Stimulated activated CD8-positive, alpha-beta memory T cell treated with anti-CD3 and anti-CD28 coated beads, Interleukin-15, amount 100 ng/mL, for 48 hours (primary cell): ENCODE measurements at regions not wholly inside any gene's neighbourhood (a gene's known extent, or its start where the extent isn't known, plus 50 kb on each side); places are given as distances from the start of the nearest gene placed in this dataset.

Experiments used
- DNase-seq, 2 donors: peaks; one replicate each; pipeline ENCODE4 v3.0.0-alpha.2; 2020; ENCODE audit warnings: low read depth in 2 of 2

DNA sequence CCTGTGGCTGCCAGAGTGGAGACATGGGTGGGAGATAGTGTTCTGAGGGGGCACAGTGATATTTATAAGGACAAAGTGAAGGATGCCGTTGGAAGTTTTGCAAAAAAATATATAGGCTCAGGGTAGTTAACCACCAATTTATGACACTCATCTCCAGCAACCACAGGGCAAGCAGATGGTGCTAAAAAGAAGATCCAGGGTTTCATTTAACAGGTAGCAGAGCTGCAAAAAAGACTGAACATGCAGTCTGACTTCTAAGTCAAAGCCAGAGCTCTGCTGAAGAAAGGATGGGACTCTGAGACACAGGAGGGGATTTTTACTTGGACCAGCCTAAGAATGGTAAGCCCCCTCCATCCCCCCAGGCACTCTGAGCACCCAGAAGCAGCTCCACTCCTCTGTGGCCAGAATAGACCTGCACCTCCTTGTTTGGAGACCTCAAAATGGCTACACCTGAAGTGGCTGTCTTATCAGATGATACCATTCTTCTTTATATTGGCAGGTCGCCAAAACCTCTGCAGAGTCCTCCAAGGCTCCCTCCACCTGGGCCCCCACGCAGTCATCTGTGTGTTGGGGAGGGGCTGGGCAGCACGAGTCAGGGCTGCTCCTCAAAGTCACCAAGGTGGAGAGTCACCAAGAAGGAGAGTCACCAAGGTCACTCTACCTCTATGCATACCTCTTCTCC, 161.4 kb upstream of the FAM9B start:
- no peak for DNase-seq

DNA sequence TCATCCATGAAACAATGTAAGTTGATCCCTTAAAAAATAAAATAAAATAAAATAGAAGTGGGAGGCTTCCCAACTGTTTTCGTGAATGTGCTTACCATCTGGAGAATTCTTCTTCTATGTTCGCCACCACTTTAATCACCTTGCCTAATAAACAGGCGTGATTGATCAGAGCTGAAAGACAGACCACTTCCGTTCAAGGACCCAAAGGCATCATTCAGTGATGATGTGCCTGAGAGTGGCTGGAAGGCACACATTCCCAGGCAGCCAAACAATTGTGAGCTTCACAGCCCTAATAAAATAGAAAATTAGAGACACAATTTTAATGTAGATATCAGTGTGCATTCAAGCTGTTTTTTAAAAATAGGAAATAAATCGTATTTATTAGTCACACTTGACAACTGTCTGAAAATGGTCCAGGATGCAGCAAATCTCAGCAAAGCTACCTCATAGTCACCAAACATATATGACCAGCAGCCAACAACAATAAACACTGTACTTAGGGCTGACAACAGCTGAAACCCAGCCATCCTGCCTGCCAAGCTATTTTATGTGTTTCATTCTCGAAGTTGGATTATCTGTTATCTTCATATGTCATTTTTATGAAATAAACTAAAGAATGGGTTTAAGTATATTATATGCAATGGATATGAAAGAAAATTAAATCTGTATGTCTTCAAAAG, 163.2 kb upstream of the FAM9B start:
- DNase-seq = no peak

DNA sequence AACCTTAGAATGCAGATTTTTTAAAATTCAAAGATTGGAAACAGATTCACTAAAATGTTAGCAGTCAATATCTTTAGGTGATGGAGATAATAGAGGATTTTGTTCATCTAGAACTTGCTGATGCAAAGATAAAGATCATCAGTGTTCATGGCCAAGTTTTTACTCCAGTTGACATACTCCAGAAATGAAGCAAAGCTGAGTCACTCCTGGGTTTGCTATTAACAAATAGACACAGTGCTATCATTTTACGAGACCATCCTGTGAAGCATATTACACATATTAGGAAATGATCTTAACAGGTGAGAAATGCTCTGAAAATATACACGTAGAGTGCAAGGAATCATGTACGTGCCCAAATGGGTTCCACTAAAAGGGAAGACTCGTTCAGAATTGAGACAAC, 170.6 kb upstream of the FAM9B start:
- DNase-seq = no peak

DNA sequence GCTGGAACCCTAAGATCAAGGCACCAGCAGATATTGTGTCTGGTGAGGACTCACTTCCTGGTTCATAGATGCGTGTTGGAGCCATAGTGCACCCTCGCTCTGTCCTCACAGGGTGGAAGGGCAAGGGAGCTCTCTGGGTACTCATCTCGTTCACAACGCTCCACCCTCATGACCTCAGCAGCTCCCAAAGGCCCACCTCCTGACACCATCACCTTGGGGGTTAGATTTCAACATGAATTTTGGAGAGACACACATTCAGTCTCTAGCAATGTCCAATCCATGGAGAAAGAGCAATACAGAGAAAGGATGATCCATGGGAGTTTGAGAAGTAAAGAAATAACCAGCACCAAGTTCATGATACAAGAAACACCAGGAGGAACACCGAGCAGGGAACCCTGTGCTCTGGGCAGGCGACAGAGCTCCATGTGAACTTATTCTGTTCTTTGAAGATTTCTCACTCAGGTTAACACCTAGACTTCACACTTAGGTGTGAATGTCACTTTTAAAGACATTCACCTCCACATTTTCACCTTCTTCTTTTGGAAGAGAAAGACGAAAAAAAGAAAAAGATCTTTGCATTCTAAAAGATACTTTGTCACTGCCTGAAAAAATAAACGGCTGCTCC, 171.8 kb upstream of the FAM9B start:
- no peak for DNase-seq

DNA sequence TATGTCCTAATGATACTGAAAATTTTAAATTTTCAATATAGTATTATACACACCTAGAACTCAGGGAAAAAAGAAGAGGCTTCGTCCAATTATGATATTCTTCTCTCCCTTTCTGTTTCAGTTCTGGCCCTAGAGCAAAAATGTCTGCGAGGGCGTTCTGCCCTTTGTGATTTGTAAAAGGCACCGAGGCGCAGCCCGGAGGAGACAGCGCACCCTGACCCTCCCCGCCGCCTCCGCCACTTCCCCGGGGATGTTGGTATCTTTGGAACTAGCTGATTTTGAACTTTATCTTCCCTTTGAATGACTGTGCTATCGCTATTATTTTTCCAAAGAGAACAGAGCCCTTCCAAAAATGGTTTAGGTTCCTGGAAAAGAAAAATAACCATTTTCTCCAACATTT, 173.2 kb upstream of the FAM9B start:
- DNase-seq = no peak

DNA sequence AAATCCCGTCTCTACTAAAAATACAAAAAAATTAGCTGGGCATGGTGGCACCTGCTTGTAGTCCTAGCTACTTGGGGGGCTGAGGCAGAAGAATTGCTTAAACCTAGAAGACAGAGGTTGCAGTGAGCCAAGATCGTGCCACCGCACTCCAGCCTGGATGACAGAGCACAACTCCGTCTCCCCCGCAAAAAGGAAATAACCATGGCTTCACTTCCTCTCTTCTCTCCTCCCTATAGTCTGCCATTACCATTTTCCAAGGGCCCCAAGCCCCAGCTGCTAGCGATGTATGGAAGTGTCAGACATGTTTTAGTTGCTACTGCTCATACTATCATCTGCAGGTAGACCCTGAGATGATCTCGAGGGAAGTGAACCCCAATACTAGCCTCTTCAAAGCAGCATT, 177.3 kb upstream of the FAM9B start:
- DNase-seq = no peak

DNA sequence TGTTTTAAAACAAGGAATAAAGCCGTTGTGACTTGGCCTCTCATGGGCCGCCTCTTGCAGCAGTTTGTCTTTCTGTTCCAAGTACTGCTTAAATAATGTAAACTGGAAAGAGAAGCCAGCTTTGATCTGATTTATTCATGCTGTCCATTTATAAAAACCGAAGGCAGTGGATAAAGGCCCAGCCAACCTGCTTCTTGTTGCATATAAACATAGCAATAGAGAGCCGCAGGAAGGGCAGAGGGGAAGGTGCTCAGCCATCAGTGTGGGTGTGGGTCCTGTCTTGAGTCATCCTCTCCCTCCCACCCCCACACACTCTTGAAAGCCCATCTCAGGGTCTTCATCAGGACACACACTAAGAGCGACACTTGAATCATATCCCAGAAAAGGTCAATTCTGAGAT, 187.9 kb upstream of the FAM9B start:
- DNase-seq = no peak

DNA sequence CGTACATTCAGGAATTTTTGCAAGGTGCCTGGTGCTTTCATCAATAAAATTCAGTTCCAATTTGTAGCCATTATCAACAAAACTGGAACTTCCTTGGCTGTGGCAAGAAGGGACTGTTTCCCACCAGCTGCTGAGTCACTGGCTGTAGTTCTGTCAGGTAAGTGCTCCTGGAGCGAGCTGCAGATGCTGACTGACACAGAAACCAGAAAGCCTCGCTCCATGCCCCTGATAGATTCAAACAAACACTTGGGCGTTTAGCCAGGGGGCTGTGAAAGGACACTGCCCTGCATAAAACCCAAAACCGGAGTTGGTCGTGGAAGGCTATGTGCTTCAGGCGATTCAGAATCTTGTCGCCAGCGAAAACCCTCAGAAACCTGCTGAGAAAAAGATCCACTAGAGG, 188.4 kb upstream of the FAM9B start:
- no peak for DNase-seq

DNA sequence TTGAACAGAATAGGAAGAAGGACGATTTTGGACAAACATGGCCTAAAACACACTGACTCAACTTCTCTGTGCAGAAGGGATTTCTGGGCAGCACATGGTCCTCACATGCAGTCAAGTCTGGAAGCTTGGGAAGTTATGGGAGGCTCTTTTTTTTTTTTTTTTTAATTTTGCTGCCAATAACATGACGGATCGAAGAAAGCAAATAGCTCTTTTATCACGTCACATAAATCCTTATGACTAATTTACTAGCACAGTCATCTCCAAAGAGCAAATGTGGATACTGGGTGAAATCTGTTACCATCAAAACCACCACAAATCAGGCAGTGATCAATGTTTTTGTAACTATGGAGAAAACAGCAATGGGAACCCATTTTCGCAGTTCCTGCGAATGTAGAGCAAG, 193.3 kb upstream of the FAM9B start:
- no peak for DNase-seq

DNA sequence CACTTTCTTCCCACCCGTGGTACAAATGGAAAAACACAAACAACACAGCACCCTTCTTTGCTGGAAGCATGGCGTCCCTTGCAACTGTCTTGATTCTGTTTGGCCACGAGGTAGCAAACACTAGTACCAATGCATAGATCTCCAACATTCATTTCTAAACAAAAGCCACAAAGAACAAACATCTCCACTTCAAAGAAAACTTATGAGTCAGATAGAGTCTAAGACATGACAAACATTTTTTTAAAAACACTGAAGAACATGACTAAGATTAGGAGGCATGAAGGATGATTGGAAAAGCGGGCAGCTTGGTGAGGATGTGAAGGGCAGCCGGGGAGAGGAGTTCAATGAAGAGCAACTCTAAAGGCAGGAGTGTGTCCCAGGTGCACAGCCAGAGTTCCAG, 197.6 kb upstream of the FAM9B start:
- no peak for DNase-seq

DNA sequence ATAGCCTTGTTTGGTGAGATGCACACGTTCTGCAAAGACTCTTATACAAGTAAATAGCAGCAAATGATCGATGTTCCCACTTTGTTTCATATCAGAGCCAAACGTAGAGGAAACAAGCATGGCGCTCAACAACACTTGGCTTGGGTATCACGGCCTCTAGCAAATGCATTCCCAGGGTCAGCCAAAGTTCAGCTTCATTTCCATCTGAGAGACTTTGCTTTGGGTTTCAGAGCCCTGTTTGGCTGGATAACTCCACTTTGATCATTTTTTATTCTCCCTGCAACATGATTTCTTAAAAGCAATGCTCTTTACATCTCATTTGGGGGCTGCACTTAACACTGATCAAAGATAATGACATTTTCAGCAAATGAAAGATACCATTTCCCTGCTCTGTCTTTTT, 199.2 kb upstream of the FAM9B start:
- no peak for DNase-seq

DNA sequence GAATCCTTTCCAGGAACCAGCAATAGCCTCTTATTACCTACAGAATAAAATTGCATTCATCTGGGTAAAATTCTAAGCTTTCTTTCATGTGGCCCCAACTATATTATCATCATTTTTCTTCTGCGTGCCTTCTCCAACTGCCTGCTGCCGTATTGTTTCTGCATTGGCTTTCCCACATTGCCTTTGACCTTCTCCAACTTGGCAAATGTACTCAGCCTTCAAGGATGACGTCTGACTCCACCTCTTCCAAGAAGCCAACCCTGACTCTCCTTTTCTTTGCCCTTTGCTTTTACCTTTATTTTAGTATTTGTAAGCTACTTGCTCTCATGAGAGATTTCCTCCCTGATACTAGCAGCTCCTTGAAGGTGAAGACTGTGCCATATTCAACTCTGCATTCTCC, 200.4 kb upstream of the FAM9B start:
- DNase-seq = no peak

DNA sequence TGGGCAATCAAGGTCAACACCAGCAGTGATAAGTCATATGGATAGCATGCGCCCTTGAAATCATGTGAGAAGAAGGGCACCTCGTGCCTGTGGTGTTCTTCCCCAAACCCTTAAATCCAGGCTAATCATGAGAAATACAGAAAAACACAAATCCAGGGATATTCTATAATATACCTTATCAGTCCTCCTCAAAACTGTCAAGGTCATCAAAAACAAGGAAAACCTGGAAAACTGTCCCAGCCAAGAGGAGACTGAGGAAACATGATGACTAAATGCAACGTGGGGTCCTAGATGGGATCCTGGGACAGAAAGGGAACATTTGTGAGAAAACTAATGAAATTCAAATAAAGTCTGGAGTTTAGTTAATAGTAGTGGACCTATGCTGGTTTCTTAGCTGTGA, 201.8 kb upstream of the FAM9B start:
- no peak for DNase-seq

DNA sequence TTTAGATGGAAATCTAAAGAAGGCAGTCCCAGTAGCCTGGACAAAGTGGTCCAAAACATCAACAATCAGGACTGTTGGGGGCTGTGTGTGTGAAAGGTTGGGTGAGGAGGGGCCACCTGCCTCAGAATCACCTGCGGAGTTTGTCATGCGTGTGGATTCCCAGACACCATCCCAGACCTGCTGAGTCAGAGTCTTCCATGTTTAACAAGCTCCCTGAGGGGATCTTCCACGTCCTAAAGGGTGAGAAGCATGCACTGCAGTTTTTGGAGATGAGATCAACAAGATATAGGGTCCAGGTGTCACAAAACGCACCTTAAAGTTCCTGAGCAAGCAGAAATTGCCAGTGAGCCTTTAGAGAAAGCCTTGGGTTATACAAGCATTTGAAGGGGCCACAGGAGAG, 207.0 kb upstream of the FAM9B start:
- DNase-seq = no peak

DNA sequence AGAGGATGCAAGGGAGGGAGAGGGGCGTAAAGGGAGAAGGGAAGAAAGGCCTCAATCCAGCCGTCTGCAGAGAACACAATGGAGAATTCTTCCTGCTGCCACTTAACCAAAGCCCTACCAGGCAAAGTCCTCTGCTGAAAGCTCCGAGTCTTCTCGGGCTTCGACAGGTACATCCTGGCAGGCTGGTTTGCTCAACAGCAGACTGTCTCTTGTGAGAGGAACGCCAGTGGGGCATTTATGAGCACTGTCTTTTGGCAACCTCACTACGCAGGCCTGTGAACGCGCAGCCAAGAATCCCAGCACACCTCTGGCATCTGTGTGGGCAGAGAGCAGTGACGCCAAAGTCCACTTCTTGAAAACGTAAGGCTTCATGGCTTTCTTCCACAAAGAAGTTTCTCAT, 207.5 kb upstream of the FAM9B start:
- DNase-seq = no peak

DNA sequence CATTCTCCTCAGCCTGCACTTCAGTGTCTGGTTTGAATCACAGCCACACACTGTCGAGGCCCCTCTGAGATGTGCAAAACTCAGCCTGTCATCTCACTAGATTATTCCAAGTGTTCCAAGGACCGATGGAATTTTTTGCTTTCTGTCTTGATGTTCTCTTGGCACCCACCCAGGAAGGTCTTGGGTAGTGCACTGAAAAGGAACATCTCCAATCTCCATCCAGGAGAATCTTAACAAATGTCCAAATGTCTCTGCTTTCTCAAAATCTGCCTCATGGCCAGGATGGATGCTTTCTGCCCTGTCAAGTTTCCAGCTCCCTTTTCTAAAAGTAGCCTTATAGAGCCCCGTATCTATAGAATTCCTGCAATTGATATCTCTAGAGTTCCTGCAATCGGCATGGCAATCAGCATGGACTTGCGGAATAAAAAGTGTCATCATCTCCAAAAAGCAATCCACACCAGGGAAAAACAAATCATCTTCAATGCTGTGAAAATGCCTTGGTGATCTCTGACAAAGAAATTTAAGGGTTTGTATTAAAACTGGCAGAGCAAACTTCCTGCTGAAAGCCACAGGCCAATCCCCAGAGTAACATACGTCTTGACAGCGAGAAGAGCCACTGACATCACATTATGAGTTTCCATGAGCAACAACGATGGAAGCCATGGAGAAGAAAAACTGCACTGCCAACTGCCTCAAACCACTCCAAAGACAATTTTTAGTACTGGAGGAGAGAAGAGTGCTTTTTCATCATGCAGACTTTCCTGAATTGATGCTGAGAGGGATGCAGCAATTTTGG, 215.3 kb upstream of the FAM9B start:
- no peak for DNase-seq

DNA sequence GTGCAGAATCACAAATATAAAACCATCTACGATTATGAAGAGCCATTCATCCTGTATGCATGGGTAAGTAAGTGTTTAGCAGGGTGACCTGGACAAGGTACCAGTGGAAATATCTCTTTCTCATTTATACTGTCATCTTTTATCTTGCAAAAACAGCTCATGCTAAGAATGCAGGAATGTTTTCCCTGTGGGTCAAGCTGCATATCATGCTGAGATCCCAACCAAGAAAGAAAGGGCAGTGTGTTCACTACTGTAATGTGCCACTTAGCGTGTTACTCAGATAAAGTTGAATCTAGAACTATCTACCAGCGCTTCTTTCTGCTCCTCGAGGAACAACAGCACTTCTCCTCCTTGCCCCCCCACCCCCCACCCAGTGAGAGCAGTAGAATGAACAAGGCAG, 212.7 kb upstream of the TBL1X start:
- DNase-seq = no peak

DNA sequence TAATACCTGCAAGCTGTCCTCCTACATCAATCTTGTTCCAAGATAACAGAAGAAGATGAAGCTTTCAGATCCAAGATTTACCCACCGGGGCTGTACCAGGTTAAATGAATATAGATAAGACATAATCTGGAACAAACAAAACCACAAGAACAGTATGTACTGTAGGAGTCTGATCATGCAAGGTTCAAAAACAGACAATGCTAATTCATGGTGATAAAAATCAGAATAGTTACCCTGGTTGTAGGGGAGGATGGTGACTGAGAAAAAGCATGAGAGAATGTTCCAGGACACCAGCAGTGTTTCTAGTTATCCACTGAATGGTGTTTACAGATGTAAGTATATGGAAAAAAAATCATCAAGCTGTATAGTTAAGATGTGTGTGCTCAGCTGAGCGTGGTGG, 211.6 kb upstream of the TBL1X start:
- DNase-seq = no peak

DNA sequence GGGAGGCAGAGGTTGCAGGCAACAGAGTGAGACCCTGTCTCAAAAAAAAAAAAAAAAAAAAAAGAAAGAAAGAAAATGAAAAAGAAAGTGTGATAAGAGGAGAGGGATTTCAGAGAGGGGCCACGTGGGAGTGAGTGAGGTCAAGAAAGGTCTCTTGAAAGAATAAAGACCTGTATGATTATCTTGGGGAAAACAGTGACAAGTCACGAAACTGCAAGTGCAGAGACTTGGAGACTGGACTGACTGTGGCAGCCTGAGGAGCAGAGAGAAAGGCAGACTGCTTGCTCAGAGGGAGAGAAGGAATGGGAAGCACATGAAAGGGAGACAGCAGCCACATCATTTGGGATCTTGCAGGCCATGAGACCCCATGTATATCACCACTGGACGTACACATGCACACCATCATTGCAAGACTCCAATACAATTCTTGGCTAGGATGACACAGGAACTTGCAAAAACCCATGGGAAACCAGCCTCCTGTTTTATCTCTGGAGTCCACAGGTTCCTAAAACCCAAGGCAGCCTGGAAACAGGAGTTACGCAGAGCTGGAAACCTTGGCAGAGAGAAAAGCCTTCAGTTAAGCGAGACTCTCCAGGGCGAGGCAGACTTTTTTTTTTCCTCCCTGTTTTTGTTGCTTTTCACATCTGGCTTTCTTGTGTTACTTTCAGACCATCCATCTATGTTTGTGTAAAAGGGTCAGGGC, 207.0 kb upstream of the TBL1X start:
- DNase-seq = no peak

DNA sequence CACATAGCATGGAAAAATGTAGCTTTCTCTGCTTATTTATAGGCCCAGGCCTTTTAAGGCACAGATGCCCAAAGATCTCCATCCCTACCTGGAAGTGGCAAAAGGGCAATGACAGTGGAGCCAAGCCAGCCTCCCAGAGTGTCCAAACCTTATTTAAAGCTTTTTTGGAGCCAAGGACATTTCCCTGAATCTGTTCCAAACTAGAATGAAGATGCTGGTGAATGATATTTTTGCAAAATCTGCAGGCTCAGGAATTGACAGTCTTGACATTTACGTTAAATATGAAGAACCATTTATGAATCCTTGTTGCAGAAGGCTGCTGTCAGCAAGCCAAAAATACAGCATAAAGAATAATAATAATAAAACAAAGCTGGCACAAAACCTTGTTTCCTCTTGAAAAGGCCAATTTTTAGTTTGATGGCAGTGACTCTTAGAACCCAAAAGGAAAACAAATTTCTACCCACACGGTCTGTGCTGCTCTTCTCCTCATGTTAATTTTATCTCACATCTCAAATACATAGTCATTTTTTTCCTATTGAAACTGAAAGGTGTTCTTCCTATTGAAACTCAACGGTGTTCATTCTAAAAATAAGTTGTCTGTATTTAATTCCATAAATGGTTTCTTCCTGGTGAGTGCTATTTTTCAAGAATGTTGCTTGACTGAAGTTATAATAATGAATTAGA, 206.3 kb upstream of the TBL1X start:
- DNase-seq = no peak

DNA sequence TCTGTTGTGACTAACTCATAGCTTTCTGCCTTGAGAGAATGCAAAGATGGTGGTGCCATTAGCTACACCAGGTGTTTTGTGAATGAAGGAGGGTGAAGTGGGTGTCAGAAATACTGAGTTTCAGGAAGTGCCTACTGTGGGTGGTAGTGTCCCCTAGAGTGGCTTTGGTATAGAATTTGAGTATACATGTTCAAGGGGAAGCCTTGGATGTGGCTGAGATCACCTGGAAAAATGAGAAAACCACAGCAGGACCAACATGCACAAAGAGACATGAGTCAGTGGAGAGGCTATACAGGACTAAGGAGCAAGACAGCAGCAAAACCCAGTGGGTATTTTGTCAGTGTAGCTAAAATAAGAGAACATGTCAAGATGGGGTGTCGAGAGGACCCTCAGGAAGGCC, 204.3 kb upstream of the TBL1X start:
- DNase-seq = no peak
